HG03342 (cell line): ENCODE measurements at regions not wholly inside any gene's neighbourhood (a gene's known extent, or its start where the extent isn't known, plus 50 kb on each side); places are given as distances from the start of the nearest gene placed in this dataset.
"Not testable (repeated sequence)": the region's sequence is repeated elsewhere in the genome, so short reads cannot be mapped to it uniquely, and the experiment has no call there.

ENCODE experiments used
- ATAC-seq: cut with Tn5 transposase; IDR thresholded peaks from one replicate; pipeline ENCODE4 v1.9.1; 2021; ENCODE audit warnings: mild to moderate bottlenecking, moderate library complexity; ENCODE audit not compliant: unreplicated experiment

DNA sequence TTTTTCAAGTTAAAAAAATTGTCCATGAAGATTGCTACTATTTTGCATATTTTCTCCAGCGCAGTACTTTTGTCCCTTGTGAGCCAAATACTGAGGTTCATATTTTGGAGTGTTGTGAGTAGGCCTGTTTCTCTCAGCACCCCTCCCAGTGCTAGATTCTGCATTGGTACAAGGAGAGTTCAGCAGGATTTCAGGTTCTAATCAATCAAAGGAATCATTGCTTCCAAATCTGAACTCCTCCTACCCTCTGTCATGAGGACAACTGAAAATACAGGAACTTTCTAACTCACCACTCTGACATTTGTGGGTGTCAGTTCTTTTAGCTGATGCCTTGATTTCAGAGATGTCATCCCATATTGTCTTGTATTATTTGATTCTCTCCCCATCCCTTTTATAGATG lies 299.9 kb downstream of the FZD1 start:
- no peak for ATAC-seq

DNA sequence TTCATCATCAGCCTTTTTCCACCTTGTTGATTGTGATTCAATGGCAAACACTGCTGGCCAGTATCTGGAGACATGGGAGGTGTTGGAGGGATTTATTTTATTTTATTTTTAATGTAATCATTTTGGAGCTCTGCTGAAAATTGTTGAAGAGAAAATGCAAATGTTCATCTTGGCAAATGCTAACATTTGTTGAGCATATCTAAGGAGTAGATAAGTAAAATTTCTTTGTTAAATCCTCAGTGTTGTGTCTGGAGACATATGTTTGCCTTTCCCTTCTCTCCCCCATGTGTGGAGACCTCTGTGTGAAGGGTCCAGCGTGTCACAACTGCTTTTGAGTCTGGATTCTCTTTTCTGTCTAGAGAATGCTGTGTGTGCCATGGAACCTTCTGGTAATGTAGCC lies 300.3 kb downstream of the FZD1 start:
- no peak for ATAC-seq

DNA sequence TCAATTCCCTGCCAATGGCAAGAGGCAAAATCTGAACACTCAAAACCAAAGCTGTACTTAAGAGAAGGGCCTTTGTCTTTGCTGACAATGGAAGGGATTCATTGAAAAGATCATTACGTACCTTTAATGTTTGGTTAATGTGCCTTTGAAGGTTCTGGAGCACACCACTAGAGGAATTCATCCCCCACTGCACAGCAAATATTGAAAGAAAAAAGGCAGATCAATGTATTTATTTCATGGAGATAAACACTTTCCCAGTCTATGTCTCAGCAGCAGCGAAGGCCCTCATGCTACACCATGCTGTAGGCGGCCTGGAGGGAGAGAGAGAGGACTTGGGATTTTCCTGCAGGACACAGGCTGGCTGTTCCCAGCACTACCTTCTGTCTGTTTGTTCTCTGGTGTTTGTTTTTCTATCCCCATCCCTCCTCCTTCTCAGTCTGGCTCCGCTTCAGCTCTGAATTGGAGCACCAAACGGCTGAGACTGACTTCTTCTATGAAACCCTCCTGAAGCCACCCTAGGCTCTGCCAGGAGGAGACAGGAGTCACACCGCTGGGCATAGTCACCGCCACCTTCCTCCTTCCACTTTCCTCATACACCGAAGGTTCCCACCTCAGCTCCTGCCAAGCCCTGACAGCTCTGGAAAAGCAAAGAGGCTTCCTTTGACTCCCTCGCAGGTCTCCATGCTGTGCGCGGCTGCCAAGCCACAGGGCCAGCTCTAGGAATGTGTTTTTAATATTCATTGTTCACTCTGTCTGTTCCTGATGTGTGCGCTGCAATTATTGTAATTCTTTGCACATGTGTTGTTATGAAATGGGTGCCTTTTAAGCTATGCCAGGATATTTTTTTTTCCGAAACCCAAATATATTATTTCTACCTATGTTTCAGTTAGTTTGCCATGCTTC lies 301.5 kb downstream of the FZD1 start:
- no peak for ATAC-seq

DNA sequence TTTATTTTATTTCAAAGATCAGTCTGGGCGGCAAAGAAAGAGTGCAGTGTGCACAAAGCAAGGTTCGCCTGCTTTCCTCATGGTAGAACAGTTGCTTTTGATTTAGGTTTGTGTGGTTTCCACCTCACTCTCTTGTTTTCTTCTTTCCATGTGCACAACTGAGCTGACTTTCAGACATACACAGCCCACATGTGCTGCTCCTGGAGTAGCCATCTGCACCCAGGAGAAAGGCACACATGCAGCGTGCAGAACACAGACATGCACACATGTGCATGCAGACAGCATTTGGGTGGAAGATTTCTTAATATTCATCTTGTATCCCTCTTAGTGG lies 302.1 kb downstream of the FZD1 start:
- ATAC-seq = no peak

DNA sequence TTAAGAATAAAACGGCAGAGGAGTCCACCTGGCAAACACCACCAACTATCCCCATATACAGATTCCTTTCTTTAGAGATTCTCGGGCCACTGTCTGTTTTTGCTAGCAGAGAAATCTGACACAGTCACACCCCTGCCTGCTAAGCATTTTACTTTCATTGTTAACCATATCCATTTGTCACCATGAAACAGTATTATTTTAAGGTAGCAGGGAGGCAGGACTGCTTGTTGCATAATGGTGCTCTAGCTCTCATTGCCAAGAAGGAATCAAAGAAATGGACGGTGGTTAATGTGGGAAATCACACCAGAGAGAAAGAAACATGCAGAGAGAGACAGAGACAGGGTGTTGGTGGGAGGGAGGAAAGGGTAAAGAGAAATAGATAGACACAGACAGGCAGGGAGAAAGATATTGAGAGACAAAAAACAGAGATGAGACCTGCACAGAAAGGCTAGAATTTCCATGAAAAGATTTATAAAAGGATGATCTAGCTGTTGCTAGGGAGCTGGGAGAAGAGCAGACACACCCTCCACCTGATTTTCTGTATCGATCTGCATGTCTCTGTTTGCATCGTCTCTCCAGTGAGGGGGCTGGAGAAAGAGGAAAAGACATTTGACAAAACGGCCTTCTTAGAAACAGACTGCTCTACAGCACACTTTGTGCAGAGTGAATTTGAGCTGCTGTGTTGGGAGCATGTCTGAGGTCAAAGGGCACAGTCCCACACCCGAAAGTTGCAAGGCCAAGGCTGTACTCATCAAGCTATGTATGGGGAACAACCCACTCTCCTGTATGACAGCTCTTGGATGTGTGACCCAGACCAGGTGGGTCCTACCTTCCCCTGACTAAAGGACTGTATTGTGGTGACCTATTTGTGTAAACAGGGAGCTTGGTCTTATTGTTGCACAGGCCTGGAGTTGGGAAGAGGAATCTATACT lies 303.1 kb downstream of the FZD1 start:
- ATAC-seq = no peak

DNA sequence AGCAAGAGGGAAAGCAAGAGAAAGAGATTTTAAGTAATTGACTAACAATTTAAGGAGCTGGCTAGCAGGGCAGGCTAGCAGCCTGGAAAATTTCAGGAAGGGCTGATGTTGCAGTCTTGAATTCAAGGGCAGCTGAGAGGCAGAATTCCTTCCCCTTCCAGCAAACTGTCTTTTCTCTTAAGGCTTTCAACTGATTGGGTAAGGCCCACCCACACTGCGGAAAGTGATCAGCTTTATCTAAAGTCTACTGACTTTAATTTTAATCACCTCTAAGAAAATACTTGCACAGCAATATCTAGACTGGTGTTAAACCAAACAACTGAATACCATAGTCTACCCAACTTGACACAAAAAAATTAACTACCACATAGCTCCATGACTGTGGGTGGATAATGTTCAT lies 303.9 kb downstream of the FZD1 start:
- no peak for ATAC-seq

DNA sequence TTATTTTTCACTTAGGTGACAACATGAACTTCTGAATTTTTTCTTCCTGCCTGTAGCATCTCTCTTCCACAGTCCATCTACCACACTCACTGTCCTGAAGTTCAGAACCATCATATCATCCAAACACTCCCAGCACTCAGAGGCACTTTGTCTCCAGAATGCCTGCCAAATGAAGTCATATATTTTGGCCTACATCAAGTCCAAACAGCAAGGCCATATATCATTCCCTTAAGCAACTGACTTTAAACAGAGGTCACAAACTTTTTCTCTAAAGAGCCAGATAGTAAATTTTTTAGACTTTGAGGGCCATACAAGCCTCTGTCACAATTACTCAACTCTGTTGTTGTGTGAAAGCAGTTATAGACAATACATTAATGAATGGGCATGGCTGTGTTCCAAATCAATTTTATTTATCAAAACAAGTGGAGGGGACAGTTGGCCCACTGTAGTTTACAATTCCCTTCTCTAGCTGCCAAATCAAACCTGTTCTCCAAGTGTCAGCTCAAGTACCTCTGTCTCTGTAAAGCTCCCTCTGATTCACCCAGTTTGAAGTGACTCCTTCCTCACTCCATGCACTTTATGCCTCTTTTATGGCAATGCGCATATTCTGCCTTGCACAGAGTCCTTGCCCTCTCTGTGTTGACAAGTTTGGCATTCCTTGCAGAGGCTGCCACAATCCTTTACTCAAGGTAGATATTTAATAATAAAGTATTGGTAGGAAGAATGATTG lies 305.7 kb downstream of the FZD1 start:
- ATAC-seq = no peak

DNA sequence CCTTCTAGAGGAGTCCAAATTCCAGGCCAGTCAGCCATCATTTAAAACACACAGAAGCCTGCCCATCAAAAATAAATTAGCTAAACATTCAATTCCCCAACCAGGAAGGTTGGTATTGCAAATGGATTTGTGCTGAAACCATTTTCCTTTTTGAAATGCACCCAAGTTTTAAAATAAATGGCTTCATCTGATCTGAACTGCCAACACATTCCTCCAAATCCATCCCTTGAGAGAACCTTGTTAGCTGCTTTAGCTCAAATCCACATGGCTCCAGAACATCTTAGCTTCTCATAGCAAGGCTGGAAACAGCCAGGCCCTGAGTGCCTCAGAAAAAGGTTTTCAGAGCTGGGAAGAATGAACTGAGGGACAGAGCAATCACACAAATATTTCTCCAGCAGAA lies 306.3 kb downstream of the FZD1 start:
- no peak for ATAC-seq

DNA sequence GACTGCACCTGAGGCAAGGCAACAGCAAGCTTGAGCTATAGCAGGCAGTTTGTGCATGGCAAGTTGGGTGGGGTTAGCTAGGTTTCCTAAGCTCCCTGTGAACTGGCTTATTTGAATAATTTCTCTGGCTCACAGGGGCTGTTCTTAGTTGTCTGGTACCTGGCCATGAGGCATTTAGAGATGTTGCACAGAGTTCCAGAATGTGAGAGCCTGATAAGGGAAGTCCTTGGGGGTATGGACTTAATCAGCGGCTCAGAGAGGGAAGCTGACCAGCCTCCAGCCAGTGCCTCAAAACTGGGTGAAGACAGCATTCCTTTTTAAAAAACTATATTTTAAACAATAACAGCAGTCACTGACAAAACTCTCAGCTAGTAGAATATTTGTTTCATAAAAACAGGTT lies 307.4 kb downstream of the FZD1 start:
- no peak for ATAC-seq

DNA sequence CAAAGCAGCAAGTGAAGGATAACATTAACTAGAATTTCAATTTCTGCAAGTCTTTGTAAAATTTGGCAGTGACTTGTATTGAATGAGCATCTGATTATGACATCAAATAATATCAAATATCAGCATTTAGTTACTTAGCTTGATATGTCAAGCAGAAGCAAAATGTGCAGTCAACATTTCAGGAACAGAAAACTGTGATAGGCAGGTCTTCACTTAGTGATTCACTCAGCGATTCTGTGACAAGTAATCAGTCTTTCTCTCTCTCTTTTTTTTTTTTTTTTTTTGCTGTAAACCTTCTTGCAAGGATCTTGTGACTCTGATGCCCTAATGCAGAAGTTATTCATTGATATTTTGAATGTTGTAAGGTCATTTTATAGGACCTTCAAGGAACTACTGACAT lies 307.1 kb downstream of the MTERF1 start:
- no peak for ATAC-seq

DNA sequence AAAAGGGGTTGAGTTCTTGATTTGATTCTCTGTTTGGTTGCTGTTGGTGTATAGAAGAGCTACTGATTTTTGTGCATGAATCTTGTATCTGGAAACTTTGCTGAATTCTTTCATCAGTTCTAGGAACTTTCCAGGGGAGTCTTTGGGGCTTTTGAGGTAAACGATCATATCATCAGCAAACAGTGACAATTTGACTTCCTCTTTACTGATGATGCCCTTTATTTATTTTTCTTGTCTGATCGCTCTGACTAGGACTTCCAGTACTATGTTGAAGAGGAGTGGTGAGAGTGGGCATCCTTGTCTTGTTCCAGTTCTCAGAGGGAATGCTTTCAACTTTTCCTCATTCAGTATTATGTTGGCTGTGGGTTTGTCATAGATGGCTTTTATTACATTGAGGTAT lies 304.0 kb downstream of the MTERF1 start:
- not testable (repeated sequence) for ATAC-seq

DNA sequence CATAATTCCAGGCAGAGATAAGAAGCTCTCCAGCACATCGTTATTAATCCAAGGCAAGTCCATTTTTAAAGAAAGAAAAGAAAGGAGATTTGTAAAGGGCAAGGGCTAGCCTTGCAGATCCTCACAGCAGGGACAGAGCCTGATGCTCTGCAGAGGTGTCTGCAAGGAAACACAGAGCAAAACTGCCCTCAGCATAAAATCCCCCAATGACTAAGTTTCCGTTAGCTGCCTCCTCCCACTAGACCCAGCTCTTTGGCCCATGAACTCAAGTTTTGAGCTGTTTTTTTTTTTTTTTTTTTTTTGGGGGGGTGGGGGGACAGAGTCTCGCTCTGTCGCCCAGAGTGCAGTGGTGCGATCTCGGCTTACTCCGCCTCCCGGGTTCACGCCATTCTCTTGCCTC lies 300.7 kb downstream of the MTERF1 start:
- no peak for ATAC-seq

DNA sequence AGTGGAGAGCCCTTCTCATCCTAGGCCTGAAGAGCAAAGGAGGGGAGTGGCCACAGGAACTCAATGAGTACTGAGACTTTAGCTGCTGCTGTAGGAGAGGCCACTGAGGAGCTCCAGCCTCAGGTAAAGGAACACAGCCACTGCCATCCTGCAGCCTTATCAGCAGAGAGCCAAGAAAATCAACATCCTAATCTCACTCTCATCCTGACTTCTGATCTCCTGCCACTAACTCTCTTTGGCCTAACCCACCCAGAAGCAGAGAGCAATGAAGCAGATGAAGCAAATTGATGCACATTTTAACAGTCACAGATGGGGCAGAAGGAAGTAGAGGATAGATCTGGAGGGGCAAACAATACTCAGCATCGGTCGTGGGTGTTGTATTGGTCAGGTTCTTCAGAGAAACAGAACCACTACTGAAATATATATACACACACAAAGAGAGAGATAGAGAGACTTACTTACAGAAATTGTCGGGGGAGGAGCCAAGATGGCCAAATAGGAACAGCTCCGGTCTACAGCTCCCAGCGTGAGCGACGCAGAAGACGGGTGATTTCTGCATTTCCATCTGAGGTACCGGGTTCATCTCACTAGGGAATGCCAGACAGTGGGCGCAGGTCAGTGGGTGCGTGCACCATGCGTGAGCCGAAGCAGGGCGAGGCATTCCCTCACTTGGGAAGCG lies 297.6 kb downstream of the MTERF1 start:
- ATAC-seq = no peak

DNA sequence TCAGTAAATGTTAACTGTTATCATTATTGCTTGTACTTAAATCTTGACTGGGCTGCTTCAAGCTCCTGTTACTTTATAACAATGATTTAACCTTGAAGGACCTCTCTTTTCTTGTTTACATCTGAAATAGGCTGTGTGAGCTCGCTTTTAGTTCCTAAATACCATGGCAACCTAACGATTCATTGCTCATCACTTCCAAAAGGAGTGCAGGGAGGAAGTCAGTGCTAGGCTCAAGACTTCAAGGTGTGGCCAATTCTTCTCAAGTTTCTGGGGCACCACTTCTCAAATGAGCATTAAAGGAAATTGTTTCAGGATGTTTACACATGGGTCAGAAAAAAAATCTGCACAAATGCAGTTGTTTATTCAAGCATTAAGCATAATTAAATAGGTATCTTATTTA lies 284.2 kb downstream of the MTERF1 start:
- no peak for ATAC-seq

DNA sequence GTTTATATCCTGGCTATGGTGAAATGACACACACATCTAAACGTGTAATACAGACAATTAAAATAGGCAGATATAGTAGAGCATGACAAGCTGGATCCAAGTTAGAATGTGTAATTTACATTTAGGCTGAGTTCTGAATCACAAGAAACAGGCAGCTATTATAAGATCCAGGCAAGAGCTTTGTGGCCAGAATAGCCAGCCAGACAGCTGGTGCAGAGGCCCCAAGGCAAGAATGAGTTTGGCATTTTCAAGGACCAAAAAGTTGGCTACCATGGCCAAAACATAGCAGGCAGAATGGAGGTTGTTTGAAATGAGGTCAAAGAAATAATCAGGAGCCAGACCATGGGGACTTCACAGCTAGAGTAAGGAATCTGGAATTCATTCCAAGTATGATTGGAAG lies 281.7 kb downstream of the MTERF1 start:
- no peak for ATAC-seq

DNA sequence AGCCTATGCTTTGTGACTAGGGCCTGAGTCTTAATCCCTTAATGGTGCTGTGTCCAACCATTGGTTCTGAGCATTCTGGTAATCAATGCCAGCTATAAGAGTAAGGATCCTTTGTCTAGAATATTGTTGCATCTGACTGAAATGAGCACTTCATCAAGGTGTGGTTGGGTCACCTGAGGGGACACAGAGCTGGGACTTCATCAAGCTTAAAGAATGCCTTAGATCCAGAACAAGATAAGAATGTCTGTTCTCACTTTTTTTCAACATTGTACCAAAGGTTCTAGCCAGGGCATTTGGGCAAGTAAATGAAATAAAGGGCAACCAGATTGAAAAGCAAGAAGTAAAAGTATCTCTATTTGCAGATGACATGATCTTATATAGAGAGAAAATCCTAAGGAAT lies 280.4 kb downstream of the MTERF1 start:
- no peak for ATAC-seq

DNA sequence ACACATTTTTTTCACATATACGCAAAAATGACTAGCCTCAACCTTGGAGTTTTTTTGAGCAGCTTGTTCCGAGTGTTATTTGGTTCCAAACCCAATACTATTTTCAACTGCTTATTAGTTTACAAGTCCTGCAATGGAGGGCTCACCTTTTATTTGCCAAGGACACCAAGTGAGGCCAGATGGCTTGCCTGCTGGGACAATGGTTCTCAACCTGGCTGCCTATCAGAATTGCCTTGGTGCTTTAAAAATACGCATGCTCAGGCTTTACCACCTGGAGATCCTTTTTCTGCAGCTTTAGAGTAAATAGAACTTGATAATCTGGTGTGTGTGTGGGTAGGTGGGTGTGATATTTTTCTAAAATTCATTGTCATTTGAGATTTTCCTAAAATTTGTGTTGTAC lies 276.8 kb downstream of the MTERF1 start:
- no peak for ATAC-seq

DNA sequence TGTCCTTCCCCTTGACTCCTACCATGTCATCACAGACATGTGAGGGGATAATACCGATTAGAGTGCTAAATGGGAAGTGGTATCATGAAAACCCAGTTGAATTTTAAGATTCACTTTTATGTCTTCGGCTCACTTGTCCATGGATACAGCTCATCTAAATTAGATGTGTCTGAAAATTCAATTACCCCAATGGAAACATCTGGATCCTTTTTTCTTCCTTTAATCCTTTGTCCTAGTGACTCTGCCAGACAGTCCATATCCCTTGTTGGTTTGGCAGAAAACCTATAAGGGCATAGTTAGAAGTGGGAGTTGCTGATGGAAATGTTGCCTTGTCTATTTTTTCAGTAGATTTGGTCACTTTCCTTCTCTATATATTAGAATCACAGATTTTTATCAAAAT lies 271.9 kb downstream of the MTERF1 start:
- ATAC-seq = no peak

DNA sequence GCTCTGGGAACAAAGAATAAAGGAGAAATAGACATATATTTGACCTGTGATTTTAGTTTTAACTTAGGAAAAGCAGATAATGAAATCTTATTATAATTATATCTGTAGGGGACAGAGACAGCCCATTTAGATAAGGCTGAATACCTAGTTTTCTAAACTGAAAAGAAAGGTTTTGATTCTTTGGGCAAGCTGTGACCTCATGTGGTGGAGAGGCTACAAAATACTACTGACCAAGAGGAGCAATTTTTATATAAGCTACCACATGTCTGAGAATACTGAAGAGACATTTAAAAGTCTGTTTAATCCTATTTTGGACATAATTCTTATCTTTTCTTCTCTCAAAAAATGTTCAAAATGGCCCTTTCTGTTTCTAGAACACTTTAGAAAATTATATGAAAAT lies 271.0 kb downstream of the MTERF1 start:
- ATAC-seq = no peak

DNA sequence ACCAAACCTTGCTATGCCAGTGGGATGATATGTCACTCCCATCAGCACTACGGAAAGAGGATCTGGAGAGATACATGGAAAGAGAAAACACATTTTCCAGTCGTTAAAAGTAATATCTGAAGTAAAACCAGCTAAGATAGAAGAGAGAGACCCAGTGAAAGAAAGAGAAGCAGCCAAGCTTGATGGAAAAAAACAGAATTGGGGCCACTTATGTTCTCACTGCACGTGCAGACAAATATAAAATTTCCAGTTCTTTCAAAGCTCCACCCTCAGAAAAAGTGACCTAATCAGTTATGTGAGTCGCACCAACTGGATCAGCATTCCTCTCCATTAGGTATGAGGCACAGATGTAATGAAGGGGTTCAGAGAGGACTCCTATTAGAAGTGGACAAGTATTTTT lies 266.1 kb downstream of the MTERF1 start:
- no peak for ATAC-seq
